Upper lobe of left lung (tissue), 6 donors: ENCODE measurements at regions not wholly inside any gene's neighbourhood (a gene's known extent, or its start where the extent isn't known, plus 50 kb on each side); places are given as distances from the start of the nearest gene placed in this dataset.

Experiments used
- ATAC-seq, 2 donors: fragments of 200-7000 bp; cut with Tn5 transposase; one replicate each; pipeline ENCODE4 v1.9.1; 2022; ENCODE audit warnings: mild to moderate bottlenecking in 2 of 2, moderate library complexity in 2 of 2; ENCODE audit not compliant: low FRiP score in 2 of 2
- DNase-seq, 2 donors: peaks; one replicate each; pipeline ENCODE4 v3.0.0-alpha.2; 2019 to 2020
- H3K27ac ChIP-seq, 4 donors: fragments of 200-600 bp; sonication (generic); one replicate each; pipeline ENCODE4 v1.5.1; 2016 to 2019
- H3K27me3 ChIP-seq, 4 donors: fragments of 200-600 bp; sonication (generic); one replicate each; pipeline ENCODE4 v1.5.1; 2017 to 2019
- H3K36me3 ChIP-seq, 4 donors: fragments of 200-600 bp; sonication (generic); one replicate each; pipeline ENCODE4 v1.5.1; 2016 to 2019
- H3K4me1 ChIP-seq, 4 donors: fragments of 200-600 bp; sonication (generic); one replicate each; pipeline ENCODE4 v1.5.1; 2018 to 2019
- H3K4me3 ChIP-seq, 4 donors: fragments of 200-600 bp; sonication (generic); one replicate each; pipeline ENCODE4 v1.5.1; 2017 to 2019; ENCODE audit warnings: mild to moderate bottlenecking in 2 of 4, moderate library complexity in 1 of 4
- H3K9me3 ChIP-seq, 4 donors: fragments of 200-600 bp; sonication (generic); one replicate each; pipeline ENCODE4 v1.5.1; 2018 to 2019
- EP300 ChIP-seq, 4 donors: sonication (generic); formaldehyde crosslinking; IDR thresholded peaks; one replicate each; pipeline ENCODE4 v1.5.1; 2017; ENCODE audit warnings: antibody characterized with exemption in 4 of 4, control low read depth in 2 of 4
- POLR2A ChIP-seq, 4 donors: fragments of 450-650 bp; IDR thresholded peaks; one replicate each; pipeline ENCODE4 v1.5.1; 2016 to 2017; ENCODE audit warnings: antibody characterized with exemption in 4 of 4, mild to moderate bottlenecking in 2 of 4
- POLR2AphosphoS5 ChIP-seq, 2 donors: sonication (generic); formaldehyde crosslinking; IDR thresholded peaks; one replicate each; pipeline ENCODE4 v1.5.1; 2017; ENCODE audit warnings: antibody characterized with exemption in 2 of 2
- WGBS, 2 donors: methylation state at CpG; one replicate each; pipeline ENCODE4 v1.1.5; 2017 to 2018; 5-methylcytosine and 5-hydroxymethylcytosine counted together
- TF ChIP-seq, protein P1 (sequence below), 6 experiments: fragments of 450-650 bp in 4 of 6; fragments of 200-600 bp in 2 of 6; sonication (generic) in 2 of 6; IDR thresholded peaks; one replicate each; pipeline ENCODE4 v1.5.1; 2016 to 2019; ENCODE audit warnings: antibody characterized with exemption in 6 of 6
- donor health status: DM: no; HTN: no; CAD: no; lungs with moderate emphysema.
- donor health status: DM: no; HTN: yes; CAD: no; lungs with severe emphysema.

DNA sequence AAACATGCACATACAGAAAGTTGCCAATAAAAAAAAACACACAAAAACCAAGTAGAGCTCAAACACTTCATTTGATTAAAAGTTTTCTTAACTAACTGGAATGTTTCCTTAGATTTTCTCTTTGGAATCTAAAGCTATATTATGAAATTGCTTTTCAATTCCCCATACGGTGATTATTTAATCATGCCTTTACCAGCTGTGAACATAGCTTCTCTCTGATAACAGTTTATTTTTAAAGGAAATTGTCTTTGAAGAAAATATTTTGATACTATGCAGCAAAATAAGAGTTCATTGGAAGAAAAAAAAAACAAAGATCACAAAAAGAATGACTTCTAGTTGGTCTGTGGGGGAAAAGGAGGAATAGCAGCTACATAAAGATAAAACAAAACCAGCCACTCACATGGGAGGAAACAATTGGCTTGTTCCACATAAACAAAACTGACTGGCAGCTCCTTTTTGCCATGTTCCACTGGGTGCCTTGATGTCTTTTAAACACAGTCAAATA lies 71.4 kb downstream of the BMP4 start:
- DNase-seq (no peak), ATAC-seq (no peak)
- H3K27me3 ChIP-seq = no peaks in the 10 kb centered on the region
- 31 to 39% methylated on average over 1 of the region's 1 CpG for WGBS, 2 donors
- no peak overlapping the region for H3K4me3 ChIP-seq
- H3K36me3 ChIP-seq = no peaks in the 10 kb centered on the region
- TF ChIP-seq EP300 (IDR thresholded peaks at IDR 0.05) = no peak
- H3K4me1 ChIP-seq = peaks cover 0 to 3% (median 0%) of the 10 kb centered on the region in 4 donors
- H3K9me3 ChIP-seq = no peaks in the 10 kb centered on the region
- H3K27ac ChIP-seq = no peak overlapping the region

DNA sequence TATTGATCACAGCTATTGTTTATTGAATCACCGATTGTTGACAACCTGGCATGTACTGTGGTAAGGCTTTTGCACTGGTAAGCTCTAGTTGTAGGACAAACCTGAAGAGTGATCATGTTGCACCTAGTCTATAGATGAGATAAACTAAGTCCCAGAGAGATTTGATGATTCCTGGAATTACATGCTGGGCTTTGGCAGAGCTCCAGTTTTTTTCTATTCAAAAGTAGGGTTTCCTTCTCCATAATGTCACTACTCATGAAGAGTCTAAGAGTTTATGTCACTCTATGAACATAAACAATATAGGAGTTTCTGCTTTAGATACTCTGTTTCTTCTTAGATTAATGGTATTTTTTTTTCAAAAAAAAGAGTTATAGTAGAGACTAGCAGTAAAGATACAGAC lies 72.0 kb downstream of the BMP4 start:
- no peaks in the 10 kb centered on the region for H3K9me3 ChIP-seq
- TF ChIP-seq POLR2AphosphoS5 (IDR thresholded peaks at IDR 0.05) (no peak), POLR2A (IDR thresholded peaks at IDR 0.05) (no peak), EP300 (IDR thresholded peaks at IDR 0.05) (no peak)
- TF ChIP-seq, protein P1, sequence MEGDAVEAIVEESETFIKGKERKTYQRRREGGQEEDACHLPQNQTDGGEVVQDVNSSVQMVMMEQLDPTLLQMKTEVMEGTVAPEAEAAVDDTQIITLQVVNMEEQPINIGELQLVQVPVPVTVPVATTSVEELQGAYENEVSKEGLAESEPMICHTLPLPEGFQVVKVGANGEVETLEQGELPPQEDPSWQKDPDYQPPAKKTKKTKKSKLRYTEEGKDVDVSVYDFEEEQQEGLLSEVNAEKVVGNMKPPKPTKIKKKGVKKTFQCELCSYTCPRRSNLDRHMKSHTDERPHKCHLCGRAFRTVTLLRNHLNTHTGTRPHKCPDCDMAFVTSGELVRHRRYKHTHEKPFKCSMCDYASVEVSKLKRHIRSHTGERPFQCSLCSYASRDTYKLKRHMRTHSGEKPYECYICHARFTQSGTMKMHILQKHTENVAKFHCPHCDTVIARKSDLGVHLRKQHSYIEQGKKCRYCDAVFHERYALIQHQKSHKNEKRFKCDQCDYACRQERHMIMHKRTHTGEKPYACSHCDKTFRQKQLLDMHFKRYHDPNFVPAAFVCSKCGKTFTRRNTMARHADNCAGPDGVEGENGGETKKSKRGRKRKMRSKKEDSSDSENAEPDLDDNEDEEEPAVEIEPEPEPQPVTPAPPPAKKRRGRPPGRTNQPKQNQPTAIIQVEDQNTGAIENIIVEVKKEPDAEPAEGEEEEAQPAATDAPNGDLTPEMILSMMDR (IDR thresholded peaks at IDR 0.05) = no peak
- H3K36me3 ChIP-seq = no peaks in the 10 kb centered on the region
- ATAC-seq (no peak), DNase-seq (no peak)
- H3K4me3 ChIP-seq = no peak overlapping the region
- no peak overlapping the region for H3K27ac ChIP-seq
- 94% methylated on average over 1 of the region's 1 CpG for WGBS, 2 donors
- no peaks in the 10 kb centered on the region for H3K27me3 ChIP-seq
- peaks cover 0 to 3% (median 0%) of the 10 kb centered on the region in 4 donors for H3K4me1 ChIP-seq

DNA sequence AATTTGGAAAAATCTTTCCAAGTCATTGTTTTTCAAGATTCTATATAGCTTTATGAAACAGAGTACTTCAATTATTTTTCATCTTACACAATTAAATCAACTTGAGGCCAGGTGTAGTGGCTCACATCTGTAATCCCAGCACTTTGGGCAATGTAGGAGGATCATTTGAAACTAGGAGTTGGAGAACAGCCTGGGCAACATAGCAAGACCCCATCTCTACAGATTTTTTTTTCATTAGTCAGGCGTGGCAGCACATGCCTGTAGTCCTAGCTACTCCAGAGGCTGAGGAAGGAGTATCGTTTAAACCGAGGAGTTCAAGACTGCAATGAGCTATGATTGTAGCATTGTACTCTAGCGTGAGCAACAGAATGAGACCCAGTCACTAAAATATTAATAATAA lies 72.9 kb downstream of the BMP4 start:
- Histone ChIP-seq H3K4me1 (peaks cover 0 to 3% (median 0%) of the 10 kb centered on the region in 4 donors), H3K9me3 (no peaks in the 10 kb centered on the region), H3K36me3 (no peaks in the 10 kb centered on the region), H3K27me3 (no peaks in the 10 kb centered on the region), H3K4me3 (no peak overlapping the region), H3K27ac (no peak overlapping the region)
- ATAC-seq = no peak
- TF ChIP-seq POLR2A (IDR thresholded peaks at IDR 0.05) (no peak), POLR2AphosphoS5 (IDR thresholded peaks at IDR 0.05) (no peak), EP300 (IDR thresholded peaks at IDR 0.05) (no peak)
- TF ChIP-seq, protein P1 (IDR thresholded peaks at IDR 0.05) = no peak
- no peak for DNase-seq
- 94 to 95% methylated on average over 4 of the region's 4 CpGs for WGBS, 2 donors

DNA sequence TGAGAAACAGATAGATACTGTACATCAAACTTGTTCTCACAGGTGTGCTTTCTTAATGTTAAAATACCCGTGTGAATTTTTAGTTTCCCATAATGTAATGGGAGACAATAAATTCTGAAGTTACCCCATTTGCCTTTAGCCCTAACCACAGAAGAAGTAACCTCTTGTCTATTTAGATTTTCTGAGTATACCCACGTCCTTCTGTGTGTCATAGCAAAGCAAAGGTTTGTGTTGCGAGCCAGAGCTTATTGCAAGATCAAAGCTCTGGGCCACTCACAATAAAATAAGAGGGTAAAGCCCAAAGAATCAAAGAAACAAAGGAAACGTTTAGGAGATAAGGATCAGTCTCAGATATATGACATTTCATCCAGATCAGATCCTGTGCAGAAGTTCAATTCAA lies 73.9 kb downstream of the BMP4 start:
- peaks cover 0 to 3% (median 0%) of the 10 kb centered on the region in 4 donors for H3K4me1 ChIP-seq
- no peak overlapping the region for H3K27ac ChIP-seq
- TF ChIP-seq POLR2A (IDR thresholded peaks at IDR 0.05) (no peak), EP300 (IDR thresholded peaks at IDR 0.05) (no peak), POLR2AphosphoS5 (IDR thresholded peaks at IDR 0.05) (no peak)
- no peaks in the 10 kb centered on the region for H3K36me3 ChIP-seq
- H3K27me3 ChIP-seq = no peaks in the 10 kb centered on the region
- DNase-seq = no peak
- WGBS, 2 donors = 45 to 46% methylated on average over 4 of the region's 4 CpGs
- ATAC-seq = no peak
- no peak overlapping the region for H3K4me3 ChIP-seq
- no peaks in the 10 kb centered on the region for H3K9me3 ChIP-seq

DNA sequence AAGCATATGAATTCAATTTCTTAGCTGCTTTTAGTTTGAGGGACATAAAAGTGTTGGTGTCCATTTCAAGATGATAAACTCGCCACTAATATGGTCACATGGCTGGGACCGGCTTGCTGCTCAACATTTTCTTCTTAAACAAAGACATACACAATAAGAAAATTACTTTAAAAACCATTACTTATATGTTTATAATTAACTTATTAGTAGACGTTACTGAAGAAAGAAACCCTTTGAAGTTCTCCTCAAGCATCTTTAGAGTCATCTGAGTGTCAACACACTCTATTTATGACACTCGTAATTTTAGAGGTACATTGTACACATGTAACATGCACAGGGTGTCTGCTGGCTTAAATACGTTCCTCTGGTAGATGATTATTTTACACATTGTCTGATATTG lies 74.7 kb downstream of the BMP4 start:
- TF ChIP-seq, protein P1 (IDR thresholded peaks at IDR 0.05) = no peak
- TF ChIP-seq POLR2A (IDR thresholded peaks at IDR 0.05) (no peak), EP300 (IDR thresholded peaks at IDR 0.05) (no peak), POLR2AphosphoS5 (IDR thresholded peaks at IDR 0.05) (no peak)
- H3K4me3 ChIP-seq = no peak overlapping the region
- 71 to 75% methylated on average over 5 of the region's 5 CpGs for WGBS, 2 donors
- no peaks in the 10 kb centered on the region for H3K9me3 ChIP-seq
- H3K4me1 ChIP-seq = peaks cover 0 to 3% (median 0%) of the 10 kb centered on the region in 4 donors
- no peaks in the 10 kb centered on the region for H3K36me3 ChIP-seq
- H3K27ac ChIP-seq = no peak overlapping the region
- H3K27me3 ChIP-seq = no peaks in the 10 kb centered on the region
- ATAC-seq = no peak
- DNase-seq = no peak

DNA sequence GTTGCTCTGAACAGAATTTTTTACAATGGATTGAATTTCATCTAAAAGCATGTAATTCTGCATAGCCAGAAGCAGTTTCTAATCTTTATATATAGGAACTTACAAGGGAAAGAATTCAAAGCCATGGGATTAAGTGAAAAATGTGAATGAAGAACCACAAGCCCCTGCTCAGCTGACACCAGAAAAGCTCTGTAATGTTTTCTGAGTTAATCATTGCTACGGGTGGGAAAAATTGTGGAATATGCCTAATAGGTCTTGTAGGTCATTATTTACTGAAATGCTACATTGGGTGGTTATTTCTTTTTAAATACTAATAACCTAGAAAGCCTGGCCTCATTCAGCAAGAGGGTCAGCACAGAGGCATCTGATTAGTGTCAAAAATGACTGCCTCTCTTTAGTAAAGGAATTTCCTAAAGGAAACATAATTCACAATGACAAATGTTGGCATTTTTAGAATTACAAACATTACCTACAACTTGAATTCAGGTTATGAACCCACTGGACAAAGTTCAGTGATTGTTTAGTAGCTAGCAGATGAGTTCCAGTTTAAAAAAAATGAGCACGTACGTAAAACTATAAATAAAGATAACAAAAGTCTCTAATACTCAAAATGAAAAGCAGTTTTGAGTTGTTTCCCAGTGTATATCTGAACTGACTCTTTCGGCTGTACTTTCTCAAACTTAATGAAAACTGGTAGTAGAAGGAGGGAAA lies 75.3 kb downstream of the BMP4 start:
- H3K27ac ChIP-seq = no peak overlapping the region
- ATAC-seq (no peak), DNase-seq (no peak)
- no peaks in the 10 kb centered on the region for H3K27me3 ChIP-seq
- H3K36me3 ChIP-seq = no peaks in the 10 kb centered on the region
- H3K4me3 ChIP-seq = no peak overlapping the region
- no peak for TF ChIP-seq POLR2AphosphoS5 (IDR thresholded peaks at IDR 0.05)
- TF ChIP-seq, protein P1 (IDR thresholded peaks at IDR 0.05) = no peak
- no peak for TF ChIP-seq EP300 (IDR thresholded peaks at IDR 0.05)
- TF ChIP-seq POLR2A (IDR thresholded peaks at IDR 0.05) = no peak
- WGBS, 2 donors = 55 to 64% methylated on average over 4 of the region's 4 CpGs
- no peaks in the 10 kb centered on the region for H3K9me3 ChIP-seq
- peaks cover 0 to 3% (median 0%) of the 10 kb centered on the region in 4 donors for H3K4me1 ChIP-seq
